ENCODE measurements at regions not wholly inside any gene's neighbourhood (a gene's known extent, or its start where the extent isn't known, plus 50 kb on each side); places are given as distances from the start of the nearest gene placed in this dataset.

DNA sequence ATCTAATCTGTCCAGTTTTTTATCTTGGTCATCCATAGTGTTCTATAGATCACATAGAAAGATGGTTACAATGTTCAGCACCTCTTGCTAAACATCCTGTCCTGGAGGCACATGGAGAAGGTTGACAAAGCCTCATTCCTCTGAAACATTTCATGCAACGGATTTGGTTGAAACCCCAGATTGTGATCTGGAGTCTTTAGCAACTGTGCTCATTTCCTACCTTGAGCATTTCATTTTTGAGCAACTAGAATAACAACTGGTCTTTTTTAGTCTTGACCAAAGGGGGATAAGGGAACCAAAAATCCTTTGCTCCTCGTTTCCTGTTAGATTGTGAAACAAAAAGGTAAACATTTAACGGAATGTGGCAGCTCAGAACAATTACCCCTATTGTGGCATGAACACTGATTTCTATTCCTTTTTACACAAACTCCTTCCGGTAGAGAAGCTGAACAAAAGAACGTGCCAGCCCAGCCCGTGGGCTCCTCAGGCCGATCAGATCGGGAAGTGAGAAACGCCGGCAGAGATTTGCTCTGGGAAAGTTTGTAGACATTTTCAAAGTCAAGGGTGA, 94.7 kb upstream of the ERRFI1 start (continued):
- peak; percentile 64 for TF ChIP-seq BHLHE40 (IDR thresholded peaks at IDR 0.05; ENCODE audit: low read length)
- TF ChIP-seq KMT2A (CRISPR knock-in tag; IDR thresholded peaks at IDR 0.05), result no peak
- TF ChIP-seq ZNF598 (CRISPR knock-in tag; IDR thresholded peaks at IDR 0.05; ENCODE audit: borderline replicate concordance), result no peak
- TF ChIP-seq ZNF678 (CRISPR knock-in tag; IDR thresholded peaks at IDR 0.05), result no peak
- TF ChIP-seq SCMH1 (CRISPR knock-in tag; IDR thresholded peaks at IDR 0.05; ENCODE audit: borderline replicate concordance), result no peak
- TF ChIP-seq, protein P1, sequence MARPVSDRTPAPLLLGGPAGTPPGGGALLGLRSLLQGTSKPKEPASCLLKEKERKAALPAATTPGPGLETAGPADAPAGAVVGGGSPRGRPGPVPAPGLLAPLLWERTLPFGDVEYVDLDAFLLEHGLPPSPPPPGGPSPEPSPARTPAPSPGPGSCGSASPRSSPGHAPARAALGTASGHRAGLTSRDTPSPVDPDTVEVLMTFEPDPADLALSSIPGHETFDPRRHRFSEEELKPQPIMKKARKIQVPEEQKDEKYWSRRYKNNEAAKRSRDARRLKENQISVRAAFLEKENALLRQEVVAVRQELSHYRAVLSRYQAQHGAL (CRISPR knock-in tag; IDR thresholded peaks at IDR 0.05; ENCODE audit: not compliant biosample characterization), result no peak
- no peak for TF ChIP-seq ZNF549 (CRISPR knock-in tag; IDR thresholded peaks at IDR 0.05)
- no peak for TF ChIP-seq RARG (CRISPR knock-in tag; IDR thresholded peaks at IDR 0.05; ENCODE audit: low read depth)
- TF ChIP-seq, protein P2, sequence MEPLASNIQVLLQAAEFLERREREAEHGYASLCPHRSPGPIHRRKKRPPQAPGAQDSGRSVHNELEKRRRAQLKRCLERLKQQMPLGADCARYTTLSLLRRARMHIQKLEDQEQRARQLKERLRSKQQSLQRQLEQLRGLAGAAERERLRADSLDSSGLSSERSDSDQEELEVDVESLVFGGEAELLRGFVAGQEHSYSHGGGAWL (CRISPR knock-in tag; IDR thresholded peaks at IDR 0.05), result no peak
- peak; percentile 9 for TF ChIP-seq TBL1XR1 (IDR thresholded peaks at IDR 0.05; ENCODE audit: borderline replicate concordance, low read length, partially characterized antibody)
- no peak for TF ChIP-seq NRL (CRISPR knock-in tag; IDR thresholded peaks at IDR 0.05; ENCODE audit: borderline replicate concordance)
- TF ChIP-seq ZNF441 (CRISPR knock-in tag; IDR thresholded peaks at IDR 0.05; ENCODE audit: borderline replicate concordance), result no peak
- TF ChIP-seq DMAP1 (CRISPR knock-in tag; IDR thresholded peaks at IDR 0.05), result no peak
- TF ChIP-seq, protein P3, sequence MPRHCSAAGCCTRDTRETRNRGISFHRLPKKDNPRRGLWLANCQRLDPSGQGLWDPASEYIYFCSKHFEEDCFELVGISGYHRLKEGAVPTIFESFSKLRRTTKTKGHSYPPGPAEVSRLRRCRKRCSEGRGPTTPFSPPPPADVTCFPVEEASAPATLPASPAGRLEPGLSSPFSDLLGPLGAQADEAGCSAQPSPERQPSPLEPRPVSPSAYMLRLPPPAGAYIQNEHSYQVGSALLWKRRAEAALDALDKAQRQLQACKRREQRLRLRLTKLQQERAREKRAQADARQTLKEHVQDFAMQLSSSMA (CRISPR knock-in tag; IDR thresholded peaks at IDR 0.05), result no peak
- TF ChIP-seq, protein P4, sequence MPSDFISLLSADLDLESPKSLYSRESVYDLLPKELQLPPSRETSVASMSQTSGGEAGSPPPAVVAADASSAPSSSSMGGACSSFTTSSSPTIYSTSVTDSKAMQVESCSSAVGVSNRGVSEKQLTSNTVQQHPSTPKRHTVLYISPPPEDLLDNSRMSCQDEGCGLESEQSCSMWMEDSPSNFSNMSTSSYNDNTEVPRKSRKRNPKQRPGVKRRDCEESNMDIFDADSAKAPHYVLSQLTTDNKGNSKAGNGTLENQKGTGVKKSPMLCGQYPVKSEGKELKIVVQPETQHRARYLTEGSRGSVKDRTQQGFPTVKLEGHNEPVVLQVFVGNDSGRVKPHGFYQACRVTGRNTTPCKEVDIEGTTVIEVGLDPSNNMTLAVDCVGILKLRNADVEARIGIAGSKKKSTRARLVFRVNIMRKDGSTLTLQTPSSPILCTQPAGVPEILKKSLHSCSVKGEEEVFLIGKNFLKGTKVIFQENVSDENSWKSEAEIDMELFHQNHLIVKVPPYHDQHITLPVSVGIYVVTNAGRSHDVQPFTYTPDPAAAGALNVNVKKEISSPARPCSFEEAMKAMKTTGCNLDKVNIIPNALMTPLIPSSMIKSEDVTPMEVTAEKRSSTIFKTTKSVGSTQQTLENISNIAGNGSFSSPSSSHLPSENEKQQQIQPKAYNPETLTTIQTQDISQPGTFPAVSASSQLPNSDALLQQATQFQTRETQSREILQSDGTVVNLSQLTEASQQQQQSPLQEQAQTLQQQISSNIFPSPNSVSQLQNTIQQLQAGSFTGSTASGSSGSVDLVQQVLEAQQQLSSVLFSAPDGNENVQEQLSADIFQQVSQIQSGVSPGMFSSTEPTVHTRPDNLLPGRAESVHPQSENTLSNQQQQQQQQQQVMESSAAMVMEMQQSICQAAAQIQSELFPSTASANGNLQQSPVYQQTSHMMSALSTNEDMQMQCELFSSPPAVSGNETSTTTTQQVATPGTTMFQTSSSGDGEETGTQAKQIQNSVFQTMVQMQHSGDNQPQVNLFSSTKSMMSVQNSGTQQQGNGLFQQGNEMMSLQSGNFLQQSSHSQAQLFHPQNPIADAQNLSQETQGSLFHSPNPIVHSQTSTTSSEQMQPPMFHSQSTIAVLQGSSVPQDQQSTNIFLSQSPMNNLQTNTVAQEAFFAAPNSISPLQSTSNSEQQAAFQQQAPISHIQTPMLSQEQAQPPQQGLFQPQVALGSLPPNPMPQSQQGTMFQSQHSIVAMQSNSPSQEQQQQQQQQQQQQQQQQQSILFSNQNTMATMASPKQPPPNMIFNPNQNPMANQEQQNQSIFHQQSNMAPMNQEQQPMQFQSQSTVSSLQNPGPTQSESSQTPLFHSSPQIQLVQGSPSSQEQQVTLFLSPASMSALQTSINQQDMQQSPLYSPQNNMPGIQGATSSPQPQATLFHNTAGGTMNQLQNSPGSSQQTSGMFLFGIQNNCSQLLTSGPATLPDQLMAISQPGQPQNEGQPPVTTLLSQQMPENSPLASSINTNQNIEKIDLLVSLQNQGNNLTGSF (CRISPR knock-in tag; IDR thresholded peaks at IDR 0.05), result no peak
- no peak for TF ChIP-seq ZNF496 (CRISPR knock-in tag; IDR thresholded peaks at IDR 0.05; ENCODE audit: insufficient replicate concordance)
- no peak for TF ChIP-seq ZNF17 (CRISPR knock-in tag; IDR thresholded peaks at IDR 0.05)
- no peak for TF ChIP-seq RAD51 (IDR thresholded peaks at IDR 0.05; ENCODE audit: borderline replicate concordance)
- TF ChIP-seq PCBP2 (optimal IDR thresholded peaks at IDR 0.05; ENCODE audit: low read depth, low read length, poor library complexity, severe bottlenecking), result no peak
- TF ChIP-seq TARDBP (CRISPR knock-in tag; IDR thresholded peaks at IDR 0.05), result peak; percentile 70
- TF ChIP-seq, protein P5, sequence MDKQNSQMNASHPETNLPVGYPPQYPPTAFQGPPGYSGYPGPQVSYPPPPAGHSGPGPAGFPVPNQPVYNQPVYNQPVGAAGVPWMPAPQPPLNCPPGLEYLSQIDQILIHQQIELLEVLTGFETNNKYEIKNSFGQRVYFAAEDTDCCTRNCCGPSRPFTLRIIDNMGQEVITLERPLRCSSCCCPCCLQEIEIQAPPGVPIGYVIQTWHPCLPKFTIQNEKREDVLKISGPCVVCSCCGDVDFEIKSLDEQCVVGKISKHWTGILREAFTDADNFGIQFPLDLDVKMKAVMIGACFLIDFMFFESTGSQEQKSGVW (CRISPR knock-in tag; IDR thresholded peaks at IDR 0.05; ENCODE audit: borderline replicate concordance), result no peak
- TF ChIP-seq ZFP82 (CRISPR knock-in tag; IDR thresholded peaks at IDR 0.05; ENCODE audit: borderline replicate concordance), result no peak
- TF ChIP-seq CENPT (CRISPR knock-in tag; IDR thresholded peaks at IDR 0.05; ENCODE audit: low read depth), result no peak
- TF ChIP-seq HNRNPL (IDR thresholded peaks at IDR 0.05; ENCODE audit: low read depth, low read length), result no peak
